ENCODE measurements at regions not wholly inside any gene's neighbourhood (a gene's known extent, or its start where the extent isn't known, plus 50 kb on each side); places are given as distances from the start of the nearest gene placed in this dataset.

DNA sequence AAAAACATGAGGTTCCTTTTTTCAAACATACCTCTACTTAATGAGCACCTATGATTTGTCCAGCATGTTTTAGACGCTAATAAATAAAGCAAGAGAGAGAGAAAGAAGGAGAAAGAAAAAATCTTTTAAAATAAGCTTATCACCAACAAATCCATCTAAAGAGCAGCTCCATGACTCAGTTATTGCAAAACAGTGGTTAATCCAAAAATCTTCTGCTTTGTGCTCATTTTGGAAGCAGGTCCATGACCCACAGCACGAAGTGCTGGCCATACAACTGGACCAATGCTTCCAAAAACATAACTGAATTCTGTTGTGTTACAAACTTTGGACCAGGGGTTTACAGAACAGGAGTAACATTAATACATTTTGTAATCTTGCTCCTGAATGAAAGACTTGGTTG, 696.6 kb downstream of the KCNA4 start:
- Histone ChIP-seq H3K27me3 (no peaks in the 10 kb centered on the region), H3K4me3 (no peak overlapping the region), H3K4me1 (no peaks in the 10 kb centered on the region), H3K9me3 (no peaks in the 10 kb centered on the region), H3K36me3 (no peaks in the 10 kb centered on the region), H3K27ac (no peak overlapping the region)
- TF ChIP-seq, protein P1, sequence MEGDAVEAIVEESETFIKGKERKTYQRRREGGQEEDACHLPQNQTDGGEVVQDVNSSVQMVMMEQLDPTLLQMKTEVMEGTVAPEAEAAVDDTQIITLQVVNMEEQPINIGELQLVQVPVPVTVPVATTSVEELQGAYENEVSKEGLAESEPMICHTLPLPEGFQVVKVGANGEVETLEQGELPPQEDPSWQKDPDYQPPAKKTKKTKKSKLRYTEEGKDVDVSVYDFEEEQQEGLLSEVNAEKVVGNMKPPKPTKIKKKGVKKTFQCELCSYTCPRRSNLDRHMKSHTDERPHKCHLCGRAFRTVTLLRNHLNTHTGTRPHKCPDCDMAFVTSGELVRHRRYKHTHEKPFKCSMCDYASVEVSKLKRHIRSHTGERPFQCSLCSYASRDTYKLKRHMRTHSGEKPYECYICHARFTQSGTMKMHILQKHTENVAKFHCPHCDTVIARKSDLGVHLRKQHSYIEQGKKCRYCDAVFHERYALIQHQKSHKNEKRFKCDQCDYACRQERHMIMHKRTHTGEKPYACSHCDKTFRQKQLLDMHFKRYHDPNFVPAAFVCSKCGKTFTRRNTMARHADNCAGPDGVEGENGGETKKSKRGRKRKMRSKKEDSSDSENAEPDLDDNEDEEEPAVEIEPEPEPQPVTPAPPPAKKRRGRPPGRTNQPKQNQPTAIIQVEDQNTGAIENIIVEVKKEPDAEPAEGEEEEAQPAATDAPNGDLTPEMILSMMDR (IDR thresholded peaks at IDR 0.05) = no peak
- no peak for TF ChIP-seq POLR2AphosphoS5 (IDR thresholded peaks at IDR 0.05)
- TF ChIP-seq POLR2A (IDR thresholded peaks at IDR 0.05) = no peak
- intact Hi-C loops (cut with DNase I; ENCODE audit: low total_unique reads) = no loop called here
- DNase-seq (ENCODE audit: low spot score in 2 of 2) = no peak

DNA sequence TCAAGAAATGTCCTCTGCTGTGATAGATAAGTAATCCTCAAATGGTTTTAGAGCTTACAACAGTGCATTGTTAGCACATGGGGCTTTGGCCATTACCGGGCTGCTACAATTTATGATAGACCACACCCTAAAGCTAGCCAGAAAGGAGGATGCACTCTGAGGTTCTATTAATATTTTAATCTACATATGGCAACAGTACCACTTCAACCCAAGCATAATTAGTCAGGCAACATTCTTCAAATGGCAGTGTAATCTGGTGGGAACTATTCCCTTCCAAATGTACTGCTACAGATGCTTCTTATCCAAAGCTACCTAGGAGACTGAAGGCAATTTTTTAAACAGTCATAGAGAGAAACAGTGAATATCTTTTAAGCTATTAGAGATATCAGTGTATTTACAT, 697.6 kb downstream of the KCNA4 start:
- no peaks in the 10 kb centered on the region for H3K4me1 ChIP-seq
- DNase-seq (ENCODE audit: low spot score in 2 of 2) = no peak
- H3K9me3 ChIP-seq = no peaks in the 10 kb centered on the region
- TF ChIP-seq POLR2AphosphoS5 (IDR thresholded peaks at IDR 0.05) = no peak
- no peak for TF ChIP-seq POLR2A (IDR thresholded peaks at IDR 0.05)
- TF ChIP-seq, protein P1 (IDR thresholded peaks at IDR 0.05) = no peak
- H3K36me3 ChIP-seq = no peaks in the 10 kb centered on the region
- no peak overlapping the region for H3K27ac ChIP-seq
- intact Hi-C loops (cut with DNase I; ENCODE audit: low total_unique reads) = no loop called here
- no peaks in the 10 kb centered on the region for H3K27me3 ChIP-seq
- no peak overlapping the region for H3K4me3 ChIP-seq

DNA sequence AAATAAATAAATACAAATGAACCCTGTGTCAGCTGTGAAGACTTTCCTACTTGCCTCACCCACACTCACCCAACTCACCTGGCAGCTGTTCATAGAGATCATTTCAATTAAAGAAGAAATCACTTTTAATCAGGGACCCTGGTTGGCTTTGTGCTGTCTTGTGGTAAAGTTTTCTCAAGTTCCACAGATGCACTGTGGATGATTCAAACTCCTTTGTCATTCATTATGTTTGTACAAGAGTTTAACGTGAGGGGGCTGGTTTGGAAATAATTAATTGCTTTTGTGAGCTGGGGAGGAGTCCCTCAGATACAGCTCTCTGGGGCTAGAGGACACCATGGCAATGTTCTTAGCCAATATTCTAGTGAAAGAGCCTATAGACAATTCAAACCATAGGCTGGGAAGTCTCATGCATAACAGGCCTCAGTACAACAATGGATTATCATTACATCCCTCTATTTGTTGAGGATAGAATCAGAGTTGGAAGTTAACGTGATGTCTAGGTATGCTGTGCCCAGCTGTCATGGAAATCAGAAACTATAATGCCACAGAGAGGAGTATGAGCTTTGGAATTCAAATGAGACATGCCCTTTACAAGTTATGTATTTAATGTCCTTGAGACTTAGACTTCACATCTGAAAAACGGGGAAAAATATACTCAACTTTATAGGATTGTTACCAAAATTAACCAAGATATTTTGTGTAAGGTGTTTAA, 698.5 kb downstream of the KCNA4 start:
- H3K27ac ChIP-seq = no peak overlapping the region

DNA sequence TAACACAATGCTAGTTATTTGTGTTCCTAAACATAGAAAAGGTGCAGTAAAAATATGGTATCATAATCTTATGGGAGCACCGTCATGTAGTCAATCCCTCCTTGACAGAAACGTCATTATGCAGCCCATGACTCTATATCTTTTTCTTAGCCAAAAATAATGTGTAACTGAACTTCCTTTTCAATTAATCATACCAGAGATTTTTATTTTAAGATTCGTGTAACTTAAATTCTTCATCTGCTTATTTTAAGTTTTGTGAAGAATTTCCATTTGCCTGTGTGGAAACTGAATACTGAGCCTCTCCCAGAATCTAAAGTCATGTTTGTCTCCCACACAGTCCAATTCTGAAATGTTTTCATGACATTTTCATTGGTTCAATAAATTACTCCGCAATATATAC, 699.1 kb downstream of the KCNA4 start:
- Histone ChIP-seq H3K4me3 (no peak overlapping the region), H3K9me3 (no peaks in the 10 kb centered on the region), H3K27ac (no peak overlapping the region), H3K4me1 (no peaks in the 10 kb centered on the region), H3K36me3 (no peaks in the 10 kb centered on the region), H3K27me3 (no peaks in the 10 kb centered on the region)
- TF ChIP-seq, protein P1 (IDR thresholded peaks at IDR 0.05) = no peak
- TF ChIP-seq POLR2AphosphoS5 (IDR thresholded peaks at IDR 0.05) (no peak), POLR2A (IDR thresholded peaks at IDR 0.05) (no peak)
- DNase-seq (ENCODE audit: low spot score in 2 of 2) = no peak
- intact Hi-C loops (cut with DNase I; ENCODE audit: low total_unique reads) = no loop called here

More for the DNA sequence above, 698.5 kb downstream of the KCNA4 start:
- H3K9me3 ChIP-seq = no peaks in the 10 kb centered on the region
- H3K4me1 ChIP-seq = no peaks in the 10 kb centered on the region
- DNase-seq (ENCODE audit: low spot score in 2 of 2) = no peak
- no peaks in the 10 kb centered on the region for H3K36me3 ChIP-seq
- TF ChIP-seq, protein P1 (IDR thresholded peaks at IDR 0.05) = no peak
- TF ChIP-seq POLR2A (IDR thresholded peaks at IDR 0.05) = no peak
- TF ChIP-seq POLR2AphosphoS5 (IDR thresholded peaks at IDR 0.05) = no peak
- no peaks in the 10 kb centered on the region for H3K27me3 ChIP-seq
- intact Hi-C loops (cut with DNase I; ENCODE audit: low total_unique reads) = no loop called here
- H3K4me3 ChIP-seq = no peak overlapping the region

DNA sequence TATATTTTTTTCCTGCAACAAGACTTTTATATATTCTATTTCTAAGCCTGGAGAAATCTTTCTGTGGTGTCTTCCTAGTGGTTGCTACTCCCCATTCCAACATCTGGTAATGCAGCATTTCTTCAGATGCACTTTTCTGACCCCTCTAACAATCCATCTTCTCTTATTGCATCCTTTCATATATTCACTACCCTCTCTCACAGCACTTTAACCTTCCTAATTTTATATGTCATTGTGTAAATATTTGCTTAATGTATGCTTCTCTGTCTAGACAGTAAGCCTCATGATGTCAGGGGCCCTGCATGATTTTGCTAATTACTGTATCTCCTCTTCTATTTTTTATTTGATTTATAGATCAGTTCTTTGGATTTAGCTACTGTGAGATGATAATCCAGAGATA, 701.6 kb downstream of the KCNA4 start:
- Histone ChIP-seq H3K9me3 (no peaks in the 10 kb centered on the region), H3K36me3 (no peaks in the 10 kb centered on the region), H3K27me3 (no peaks in the 10 kb centered on the region), H3K4me3 (no peak overlapping the region), H3K4me1 (no peaks in the 10 kb centered on the region), H3K27ac (no peak overlapping the region)
- DNase-seq (ENCODE audit: low spot score in 2 of 2) = no peak
- intact Hi-C loops (cut with DNase I; ENCODE audit: low total_unique reads) = no loop called here
- TF ChIP-seq POLR2AphosphoS5 (IDR thresholded peaks at IDR 0.05) (no peak), POLR2A (IDR thresholded peaks at IDR 0.05) (no peak)
- TF ChIP-seq, protein P1 (IDR thresholded peaks at IDR 0.05) = no peak

Data from breast epithelium (tissue), 4 donors.